ENCODE measurements at regions not wholly inside any gene's neighbourhood (a gene's known extent, or its start where the extent isn't known, plus 50 kb on each side); places are given as distances from the start of the nearest gene placed in this dataset.

DNA sequence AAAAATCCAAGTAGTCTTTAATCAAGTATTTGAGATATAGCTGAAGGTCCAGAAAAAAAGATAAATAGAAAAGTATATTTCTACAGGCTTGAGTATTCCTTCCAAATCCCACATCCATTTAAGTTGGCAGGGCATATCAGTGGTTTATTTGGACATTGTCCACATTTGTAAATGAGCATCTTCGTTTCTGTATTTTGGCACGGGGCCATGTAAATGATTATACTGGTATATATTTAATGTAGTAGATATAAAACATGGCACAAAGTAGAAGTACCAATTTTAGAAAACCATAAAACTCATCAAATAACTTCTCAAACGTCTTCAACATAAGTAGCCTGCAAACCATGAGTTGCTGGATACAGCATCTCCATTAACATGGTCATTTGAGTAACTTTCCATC, 437.4 kb upstream of the SOX5 start:
- TF ChIP-seq, protein P1, sequence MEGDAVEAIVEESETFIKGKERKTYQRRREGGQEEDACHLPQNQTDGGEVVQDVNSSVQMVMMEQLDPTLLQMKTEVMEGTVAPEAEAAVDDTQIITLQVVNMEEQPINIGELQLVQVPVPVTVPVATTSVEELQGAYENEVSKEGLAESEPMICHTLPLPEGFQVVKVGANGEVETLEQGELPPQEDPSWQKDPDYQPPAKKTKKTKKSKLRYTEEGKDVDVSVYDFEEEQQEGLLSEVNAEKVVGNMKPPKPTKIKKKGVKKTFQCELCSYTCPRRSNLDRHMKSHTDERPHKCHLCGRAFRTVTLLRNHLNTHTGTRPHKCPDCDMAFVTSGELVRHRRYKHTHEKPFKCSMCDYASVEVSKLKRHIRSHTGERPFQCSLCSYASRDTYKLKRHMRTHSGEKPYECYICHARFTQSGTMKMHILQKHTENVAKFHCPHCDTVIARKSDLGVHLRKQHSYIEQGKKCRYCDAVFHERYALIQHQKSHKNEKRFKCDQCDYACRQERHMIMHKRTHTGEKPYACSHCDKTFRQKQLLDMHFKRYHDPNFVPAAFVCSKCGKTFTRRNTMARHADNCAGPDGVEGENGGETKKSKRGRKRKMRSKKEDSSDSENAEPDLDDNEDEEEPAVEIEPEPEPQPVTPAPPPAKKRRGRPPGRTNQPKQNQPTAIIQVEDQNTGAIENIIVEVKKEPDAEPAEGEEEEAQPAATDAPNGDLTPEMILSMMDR (IDR thresholded peaks at IDR 0.05) = no peak
- TF ChIP-seq POLR2A (IDR thresholded peaks at IDR 0.05) = no peak
